Esophagus muscularis mucosa (tissue), 4 donors: ENCODE measurements at regions not wholly inside any gene's neighbourhood (a gene's known extent, or its start where the extent isn't known, plus 50 kb on each side); places are given as distances from the start of the nearest gene placed in this dataset.

ENCODE experiments used
- DNase-seq: peaks from one replicate; pipeline ENCODE4 v3.0.0-alpha.2; 2017; ENCODE audit errors: extremely low spot score
- H3K27ac ChIP-seq, 4 donors: fragments of 200-600 bp; sonication (generic); replicated peaks in 1 of 4; 1 replicate in 3 of 4; 2 replicates in 1 of 4; pipeline ENCODE4 v1.5.1; 2016 to 2019; ENCODE audit warnings: mild to moderate bottlenecking in 1 of 4
- H3K27me3 ChIP-seq, 4 donors: fragments of 200-600 bp; sonication (generic); one replicate each; pipeline versions ENCODE4 v1.5.1 to v1.6.0; 2016 to 2019
- H3K36me3 ChIP-seq, 4 donors: fragments of 200-600 bp; sonication (generic); one replicate each; pipeline ENCODE4 v1.5.1; 2016 to 2019
- H3K4me1 ChIP-seq, 4 donors: fragments of 200-600 bp; sonication (generic); one replicate each; pipeline ENCODE4 v1.5.1; 2016 to 2019
- H3K4me3 ChIP-seq, 4 donors: fragments of 200-600 bp; sonication (generic); 1 replicate in 2 of 4; 2 replicates in 2 of 4; pipeline ENCODE4 v1.5.1; 2016 to 2019; ENCODE audit warnings: mild to moderate bottlenecking in 4 of 4, moderate library complexity in 1 of 4
- H3K9me3 ChIP-seq, 4 donors: fragments of 200-600 bp; sonication (generic); 1 replicate in 3 of 4; 2 replicates in 1 of 4; pipeline ENCODE4 v1.5.1; 2016 to 2019
- CTCF ChIP-seq, 3 experiments: fragments of 200-600 bp in 2 of 3; fragments of 450-650 bp in 1 of 3; sonication (generic) in 2 of 3; IDR thresholded peaks; one replicate each; pipeline ENCODE4 v1.5.1; 2017 to 2019; ENCODE audit warnings: antibody characterized with exemption in 3 of 3, mild to moderate bottlenecking in 2 of 3, moderate library complexity in 1 of 3
- EP300 ChIP-seq: sonication (generic); formaldehyde crosslinking; IDR thresholded peaks from one replicate; pipeline ENCODE4 v1.6.1; 2017; ENCODE audit warnings: antibody characterized with exemption
- POLR2A ChIP-seq: fragments of 450-650 bp; IDR thresholded peaks from one replicate; pipeline ENCODE4 v1.6.1; 2017; ENCODE audit warnings: antibody characterized with exemption, moderate library complexity, mild to moderate bottlenecking, low read depth
- POLR2AphosphoS5 ChIP-seq, 2 donors: sonication (generic); formaldehyde crosslinking; IDR thresholded peaks; one replicate each; pipeline ENCODE4 v1.6.1; 2017; ENCODE audit warnings: antibody characterized with exemption in 2 of 2
- WGBS: methylation state at CpG from one replicate; pipeline ENCODE4 v1.1.5; 2018; 5-methylcytosine and 5-hydroxymethylcytosine counted together
- intact Hi-C: fragments of 100-400 bp; cut with DNase I; formaldehyde crosslinking; loops from one replicate; pipeline ENCODE4 v1.15.1; 2023

DNA sequence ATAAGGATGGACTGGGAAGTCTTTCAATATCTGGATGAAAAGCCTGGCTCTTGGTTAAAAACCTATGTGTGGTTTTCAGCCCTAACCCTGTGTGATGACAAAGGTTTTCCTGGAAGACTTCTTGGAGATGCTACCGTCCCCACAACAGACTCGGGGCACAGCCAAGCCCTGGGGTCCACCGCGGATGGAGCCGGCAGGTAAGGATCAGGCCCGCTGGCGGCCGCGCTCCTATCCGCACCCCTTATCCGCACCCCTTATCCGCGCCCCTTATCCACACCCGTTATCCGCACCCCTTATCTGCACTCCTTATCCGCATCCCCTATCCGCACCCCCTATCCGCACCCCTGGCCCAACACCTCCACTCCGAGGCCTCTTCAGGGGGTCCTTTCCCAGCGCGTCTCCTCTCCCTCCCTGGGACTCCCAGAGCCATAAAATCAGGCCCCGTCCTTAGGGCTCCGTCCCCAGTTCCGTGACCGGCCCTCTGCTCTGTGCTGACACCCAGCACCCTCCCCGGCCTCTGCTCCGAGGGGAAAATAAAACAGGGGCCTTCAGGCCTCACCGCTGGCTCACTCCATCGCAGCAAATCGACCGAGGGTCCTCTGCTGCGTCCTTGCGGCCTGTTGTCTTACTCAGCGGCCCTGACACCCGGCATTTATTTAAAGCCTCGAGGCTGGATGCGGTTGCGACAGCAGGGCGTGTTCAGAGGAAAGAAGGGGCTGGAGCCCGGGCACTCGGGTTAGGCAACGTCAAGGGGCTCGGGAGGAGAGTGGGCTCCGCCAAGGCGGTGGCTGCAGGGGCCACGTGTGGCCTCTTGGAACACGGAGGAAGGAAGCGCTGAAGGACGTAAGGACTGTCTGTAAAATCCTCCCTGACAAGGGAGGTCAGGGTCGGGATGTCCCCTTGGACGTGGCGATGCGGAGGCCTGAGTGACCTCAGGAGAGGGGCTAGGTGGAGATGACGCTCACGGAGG, 215.1 kb upstream of the ADARB2 start:
- intact Hi-C loops: no loop called here
- WGBS: 91% methylated on average over 55 of the region's 55 CpGs
- Histone ChIP-seq H3K4me1 (no peaks in the 10 kb centered on the region), H3K9me3 (no peaks in the 10 kb centered on the region), H3K4me3 (no peak overlapping the region), H3K36me3 (no peaks in the 10 kb centered on the region), H3K27ac (no peak overlapping the region), H3K27me3 (no peaks in the 10 kb centered on the region)
- DNase-seq: peak; percentile 72
- TF ChIP-seq POLR2AphosphoS5 (IDR thresholded peaks at IDR 0.05): no peak
- TF ChIP-seq CTCF (IDR thresholded peaks at IDR 0.05): no peak
- no peak for TF ChIP-seq POLR2A
- no peak for TF ChIP-seq EP300

- TF ChIP-seq EP300: no peak
- no peak for TF ChIP-seq POLR2AphosphoS5 (IDR thresholded peaks at IDR 0.05)
- no peaks in the 10 kb centered on the region for H3K27me3 ChIP-seq
- 80% methylated on average over 7 of the region's 7 CpGs for WGBS
- H3K9me3 ChIP-seq: no peaks in the 10 kb centered on the region
- H3K4me3 ChIP-seq: no peak overlapping the region
- no peak overlapping the region for H3K27ac ChIP-seq
- no peaks in the 10 kb centered on the region for H3K36me3 ChIP-seq
- no peaks in the 10 kb centered on the region for H3K4me1 ChIP-seq
- intact Hi-C loops: no loop called here
- no peak for DNase-seq
Measured at GRCh38 chr10:1950803-1951495, 213.6 kb upstream of the ADARB2 start.

DNA sequence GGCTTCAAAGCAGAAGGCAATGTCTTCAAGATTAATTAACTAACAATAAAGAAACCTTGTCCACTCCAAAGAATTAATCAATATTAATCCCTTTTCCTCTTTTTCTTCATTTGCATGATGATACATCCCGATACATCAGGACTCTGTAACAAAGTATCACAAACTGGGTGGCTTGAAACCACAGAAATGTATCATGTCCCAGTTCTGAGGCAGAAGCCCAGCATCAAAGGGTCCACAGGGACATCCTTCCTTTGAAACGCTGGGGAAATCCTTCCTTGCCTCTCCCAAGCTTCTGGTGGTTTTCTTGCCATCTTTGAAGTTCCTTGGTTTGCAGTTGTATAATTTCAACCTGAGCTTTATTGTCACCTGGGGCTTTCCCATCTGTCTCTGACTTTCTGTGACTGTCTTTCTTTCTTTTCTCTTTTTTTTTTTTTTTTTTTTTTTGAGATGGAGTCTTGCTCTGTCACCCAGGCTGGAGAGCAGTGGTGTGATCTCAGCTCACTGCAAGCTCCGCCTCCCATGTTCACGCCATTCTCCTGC, 210.2 kb upstream of the ADARB2 start:
- H3K36me3 ChIP-seq: no peaks in the 10 kb centered on the region
- no peaks in the 10 kb centered on the region for H3K9me3 ChIP-seq
- no peak overlapping the region for H3K27ac ChIP-seq
- no peak overlapping the region for H3K4me3 ChIP-seq
- 77% methylated on average over 4 of the region's 4 CpGs for WGBS
- no peaks in the 10 kb centered on the region for H3K4me1 ChIP-seq
- no peak for DNase-seq
- H3K27me3 ChIP-seq: peaks cover 0 to 8% (median 0%) of the 10 kb centered on the region in 4 donors
- intact Hi-C loops: no loop called here
- TF ChIP-seq CTCF (IDR thresholded peaks at IDR 0.05) (no peak), POLR2AphosphoS5 (IDR thresholded peaks at IDR 0.05) (no peak), EP300 (no peak), POLR2A (no peak)

DNA sequence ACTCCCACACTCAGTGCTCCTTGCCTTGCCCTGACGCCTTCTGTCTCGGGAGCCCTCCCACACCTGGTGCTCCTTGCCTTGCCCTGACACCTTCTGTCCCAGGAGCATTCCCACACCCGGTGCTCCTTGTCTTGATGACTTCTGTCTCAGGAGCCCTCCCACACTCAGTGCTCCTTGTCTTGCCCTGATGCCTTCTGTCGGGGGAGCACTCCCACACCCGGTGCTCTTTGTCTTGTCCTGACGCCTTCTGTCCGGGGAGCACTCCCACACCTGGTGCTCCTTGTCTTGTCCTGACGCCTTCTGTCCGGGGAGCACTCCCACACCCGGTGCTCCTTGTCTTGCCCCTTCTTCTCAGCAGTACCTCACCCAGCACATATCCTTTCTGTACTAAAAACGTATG, 207.2 kb upstream of the ADARB2 start:
- Histone ChIP-seq H3K4me3 (no peak overlapping the region), H3K27ac (no peak overlapping the region), H3K4me1 (no peaks in the 10 kb centered on the region), H3K36me3 (no peaks in the 10 kb centered on the region), H3K27me3 (peaks cover 0 to 8% (median 0%) of the 10 kb centered on the region in 4 donors), H3K9me3 (no peaks in the 10 kb centered on the region)
- DNase-seq: no peak
- intact Hi-C loops: no loop called here
- TF ChIP-seq EP300: no peak
- no peak for TF ChIP-seq CTCF (IDR thresholded peaks at IDR 0.05)
- no peak for TF ChIP-seq POLR2AphosphoS5 (IDR thresholded peaks at IDR 0.05)
- TF ChIP-seq POLR2A: no peak
- 85% methylated on average over 11 of the region's 11 CpGs for WGBS

- intact Hi-C loops: no loop called here
- no peak for DNase-seq
- WGBS: 60% methylated on average over 6 of the region's 7 CpGs
- Histone ChIP-seq H3K27me3 (peaks cover 0 to 8% (median 0%) of the 10 kb centered on the region in 4 donors), H3K9me3 (no peaks in the 10 kb centered on the region), H3K27ac (no peak overlapping the region), H3K36me3 (no peaks in the 10 kb centered on the region), H3K4me3 (no peak overlapping the region), H3K4me1 (no peaks in the 10 kb centered on the region)
- no peak for TF ChIP-seq CTCF (IDR thresholded peaks at IDR 0.05)
- TF ChIP-seq EP300: no peak
Measured at GRCh38 chr10:1942478-1942877, 205.2 kb upstream of the ADARB2 start.
